ENCODE measurements at regions not wholly inside any gene's neighbourhood (a gene's known extent, or its start where the extent isn't known, plus 50 kb on each side); places are given as distances from the start of the nearest gene placed in this dataset.
"Not testable (repeated sequence)": the region's sequence is repeated elsewhere in the genome, so short reads cannot be mapped to it uniquely, and the experiment has no call there.

DNA sequence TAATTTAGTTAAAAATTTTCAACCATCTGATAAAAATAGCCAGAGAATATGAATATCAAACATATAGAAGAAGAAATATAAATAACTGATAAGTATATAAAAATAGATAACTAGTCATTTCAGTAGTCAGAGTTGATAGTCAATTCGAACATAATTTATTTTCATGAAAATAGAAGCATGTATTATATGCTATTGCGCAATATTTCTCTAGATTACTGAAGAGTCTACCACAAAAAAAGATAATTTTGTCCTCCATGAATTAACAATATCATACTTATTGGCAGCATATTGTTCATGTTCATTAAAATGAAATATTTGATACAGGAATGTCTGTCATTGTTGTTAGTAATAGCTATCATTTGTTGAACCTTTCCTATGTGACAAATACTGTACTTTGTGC is 376.2 kb upstream of the TOM1L1 start:
- no peak for DNase-seq

DNA sequence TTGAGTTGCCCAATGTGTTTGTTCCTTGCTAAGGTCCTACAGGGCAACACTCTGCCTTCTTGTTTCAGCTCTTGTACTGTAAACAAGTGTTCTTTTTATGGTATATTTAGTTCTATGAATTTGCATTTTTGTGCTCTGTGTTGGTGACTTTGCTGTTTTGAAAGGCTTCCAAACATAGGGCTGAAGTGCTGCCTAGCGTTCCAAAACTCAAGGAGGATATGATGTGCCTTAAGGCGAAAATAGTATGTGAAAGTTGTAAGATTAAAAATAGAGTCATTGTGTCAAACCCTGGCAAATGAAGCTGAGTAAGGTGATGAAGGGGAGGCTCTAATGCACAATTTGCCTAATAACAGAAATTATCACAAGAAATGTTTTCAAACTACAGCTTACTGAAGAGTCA is 372.7 kb upstream of the TOM1L1 start:
- DNase-seq, result no peak

DNA sequence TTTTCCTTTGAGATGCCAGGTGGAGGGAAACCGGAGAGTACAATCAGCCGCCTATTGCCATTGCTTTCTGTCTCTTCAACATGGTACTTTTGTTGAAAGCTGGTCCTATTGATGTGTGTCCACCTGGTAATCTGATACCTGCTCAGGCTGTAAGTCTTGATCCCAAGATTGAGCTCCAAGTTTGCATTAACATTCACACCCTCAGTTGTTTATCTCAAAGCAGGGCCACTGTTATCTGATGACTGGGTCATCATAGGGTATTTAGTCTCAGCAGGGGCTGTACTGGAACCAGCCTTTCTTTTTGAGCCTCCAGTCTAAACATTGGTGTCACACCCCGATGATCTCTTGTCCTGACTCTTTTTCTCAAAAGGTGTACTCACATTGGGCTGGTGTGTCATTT is 370.3 kb upstream of the TOM1L1 start:
- DNase-seq, result no peak

DNA sequence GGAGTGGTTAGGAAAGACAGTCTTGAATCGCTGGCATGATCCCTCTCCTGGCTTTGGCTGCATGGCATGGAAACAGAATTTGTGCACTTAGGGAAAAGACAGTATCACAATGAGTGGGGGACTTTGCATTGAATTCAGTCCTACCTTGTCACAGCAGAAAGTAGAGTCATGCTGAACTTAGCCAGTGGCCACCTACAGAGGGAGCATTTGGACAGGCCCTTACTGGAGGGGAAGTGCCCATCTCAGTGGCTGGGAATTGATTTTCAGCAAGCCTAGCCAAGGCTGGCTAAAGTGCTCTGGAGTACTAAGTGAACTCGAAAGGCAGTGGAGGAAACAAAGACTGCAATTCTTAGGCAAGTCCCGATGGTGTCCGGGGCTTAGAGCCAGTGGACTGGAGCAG is 364.3 kb upstream of the TOM1L1 start:
- DNase-seq, result no peak

DNA sequence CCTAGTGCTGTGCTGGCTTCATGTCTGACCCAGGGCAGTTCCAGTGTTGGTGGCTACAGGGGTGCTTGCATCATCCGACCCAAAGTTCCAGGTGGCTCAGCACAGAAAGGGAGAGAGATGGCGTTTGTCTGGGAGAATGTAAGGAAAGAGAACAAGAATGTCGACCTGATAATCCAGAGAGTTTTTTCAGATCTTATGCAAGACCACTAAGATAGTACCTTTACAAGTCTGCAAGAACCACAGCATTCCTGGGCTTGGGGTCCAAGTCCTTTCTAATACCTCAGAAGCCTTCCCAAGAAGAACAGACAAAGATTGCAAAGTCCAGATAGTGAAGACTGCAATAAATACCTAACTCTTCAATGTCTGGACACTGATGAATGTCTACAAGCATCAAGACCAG is 363.0 kb upstream of the TOM1L1 start:
- DNase-seq, result no peak

DNA sequence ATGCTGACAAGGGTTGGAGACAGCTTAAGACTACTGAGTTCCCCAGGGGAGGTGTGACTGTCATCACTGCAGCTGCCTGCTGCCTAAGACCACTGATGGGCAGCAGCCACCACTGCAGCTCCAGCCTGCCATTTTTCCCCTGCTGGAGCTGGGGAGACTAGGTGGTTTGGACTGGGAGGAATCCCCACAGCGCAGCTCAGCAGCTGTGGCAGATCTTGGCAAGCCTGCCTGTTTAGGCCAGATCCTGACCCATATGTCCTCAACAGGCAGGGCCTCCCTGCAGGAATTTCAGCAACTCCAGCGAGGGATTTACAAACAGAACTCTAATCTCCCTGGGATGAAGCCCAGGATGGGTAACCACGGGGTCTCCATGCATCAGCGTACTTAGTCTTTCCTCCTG is 356.4 kb upstream of the TOM1L1 start:
- DNase-seq, result no peak

DNA sequence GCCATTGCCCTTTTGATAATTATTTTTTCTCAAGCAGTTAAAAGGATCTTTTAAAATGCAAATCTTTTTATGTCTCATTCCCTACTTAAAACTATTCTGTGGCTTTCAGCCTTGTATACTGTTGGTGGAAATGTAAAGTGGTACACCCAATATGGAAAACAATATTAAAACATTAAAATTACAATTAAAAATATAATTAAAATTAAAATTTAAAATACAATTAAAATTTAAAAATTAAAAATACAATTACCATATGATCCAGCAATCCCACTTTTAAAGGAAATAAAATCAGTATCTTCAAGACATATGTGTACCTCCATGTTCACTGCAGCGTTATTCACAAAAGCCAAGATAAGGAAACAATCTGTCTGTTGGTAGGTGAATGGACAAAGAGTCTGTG is 340.8 kb upstream of the TOM1L1 start:
- DNase-seq, result no peak

DNA sequence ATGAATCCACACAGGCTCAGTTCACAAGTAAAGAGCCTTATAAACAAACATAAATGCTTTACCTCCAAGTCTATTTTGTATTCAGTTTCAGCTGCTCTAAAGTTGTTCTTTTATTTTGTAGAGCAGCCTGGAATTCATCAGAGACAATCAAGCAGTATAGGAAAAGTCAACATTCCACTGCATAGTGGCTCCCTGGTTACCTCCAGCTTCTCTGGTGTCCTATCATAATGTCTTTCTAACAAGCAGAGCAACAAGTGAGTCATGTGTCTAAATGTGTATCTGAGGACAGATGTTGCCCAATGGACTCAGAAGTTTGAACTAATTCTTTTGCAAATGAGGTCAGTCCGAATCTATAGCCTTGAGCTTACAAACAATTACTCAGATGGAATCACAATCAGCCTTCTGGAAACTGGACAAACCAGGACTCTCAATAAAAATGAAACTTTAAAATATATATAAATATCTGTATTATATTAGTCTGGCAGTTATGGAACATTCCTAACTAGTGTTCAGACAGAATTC is 292.0 kb upstream of the TOM1L1 start:
- DNase-seq, result no peak

DNA sequence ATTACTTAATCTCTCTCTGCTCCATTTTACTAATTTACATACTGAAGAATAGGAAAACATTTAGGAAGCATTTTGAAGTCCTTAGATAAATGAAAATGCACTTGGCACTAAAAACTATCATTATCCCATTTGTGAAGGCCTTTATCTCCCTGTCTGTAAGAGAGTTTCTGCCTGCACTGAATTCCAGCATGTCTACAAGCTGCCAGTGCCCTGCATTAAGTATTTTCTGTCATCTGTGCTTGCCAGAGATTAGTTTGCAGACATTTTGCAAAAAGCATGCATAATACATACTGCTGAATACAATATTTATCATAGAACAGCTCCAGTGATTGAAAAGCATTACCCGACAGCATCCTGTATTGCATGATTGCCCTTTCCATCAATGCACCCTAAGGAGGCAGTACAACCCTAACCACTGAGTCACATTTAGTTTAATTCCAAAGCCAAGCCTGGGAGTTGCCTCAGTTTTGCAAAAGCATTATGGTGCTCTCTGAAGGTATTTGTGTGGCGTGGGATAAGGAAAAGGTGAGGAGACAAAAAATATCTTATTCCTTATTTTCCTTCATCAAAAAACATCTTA is 280.2 kb upstream of the TOM1L1 start:
- no peak for DNase-seq

DNA sequence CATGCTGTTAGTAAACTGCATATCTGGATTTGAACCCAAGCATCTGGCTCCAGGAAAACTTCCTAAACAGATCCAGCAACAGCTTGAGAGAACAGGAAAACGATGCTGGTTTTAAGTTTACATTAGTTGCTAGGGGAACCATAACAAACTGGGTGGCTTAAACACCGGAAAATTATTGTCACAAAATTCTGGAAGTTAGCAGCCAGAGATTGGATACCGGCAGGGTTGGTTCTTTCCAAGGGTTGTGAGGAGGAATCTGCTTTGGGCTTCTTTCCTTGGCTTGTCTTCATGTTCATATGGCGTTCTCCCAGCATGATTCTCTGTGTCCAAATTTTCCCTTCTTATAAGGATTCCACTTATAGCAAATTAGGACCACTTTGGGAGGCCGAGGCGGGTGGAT is 276.9 kb upstream of the TOM1L1 start:
- DNase-seq, result no peak

DNA sequence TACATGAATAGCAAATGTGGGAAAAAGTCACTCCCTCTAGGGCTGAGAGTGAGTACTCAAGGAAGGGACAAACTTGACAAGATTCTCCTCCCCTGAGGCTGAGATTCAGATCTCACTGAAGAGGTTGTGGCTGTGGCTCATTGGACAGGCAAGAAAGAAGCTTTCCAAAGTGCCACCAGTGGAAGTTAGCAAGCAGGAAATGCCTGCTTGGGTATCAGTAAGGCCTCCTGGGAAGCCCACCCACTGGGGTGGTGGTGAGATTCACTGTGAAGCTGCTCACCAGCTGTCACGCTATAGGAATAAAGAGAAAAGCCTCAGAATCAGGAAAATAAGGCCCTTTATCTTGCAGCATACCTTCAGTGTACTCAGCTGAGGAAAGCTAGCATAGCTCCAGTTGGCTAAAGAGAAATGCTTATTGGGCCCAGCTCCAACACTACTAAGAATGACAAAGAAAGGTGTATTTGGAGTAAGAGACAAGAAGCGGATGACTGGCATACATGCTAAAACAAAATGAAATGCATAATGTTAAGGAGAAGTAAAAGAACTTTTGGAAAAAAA is 274.4 kb upstream of the TOM1L1 start:
- DNase-seq, result no peak

DNA sequence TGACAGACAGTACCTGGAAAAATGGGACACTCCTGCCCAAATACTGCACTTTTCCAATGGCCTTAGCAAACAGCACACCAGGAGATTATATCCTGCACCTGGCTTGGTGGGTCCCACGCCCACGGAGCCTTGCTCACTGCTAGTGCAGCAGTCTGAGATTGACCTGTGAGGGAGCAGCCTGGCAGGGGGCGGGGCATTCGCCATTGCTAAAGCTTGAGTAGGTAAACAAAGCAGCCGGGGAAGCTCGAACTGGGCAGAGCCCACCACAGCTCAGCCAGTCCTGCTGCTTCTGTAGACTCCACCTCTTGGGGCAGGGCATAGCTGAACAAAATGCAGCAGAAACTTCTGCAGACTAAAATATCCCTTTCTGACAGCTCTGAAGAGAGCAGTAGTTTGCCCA is 261.2 kb upstream of the TOM1L1 start:
- not testable (repeated sequence) for DNase-seq

DNA sequence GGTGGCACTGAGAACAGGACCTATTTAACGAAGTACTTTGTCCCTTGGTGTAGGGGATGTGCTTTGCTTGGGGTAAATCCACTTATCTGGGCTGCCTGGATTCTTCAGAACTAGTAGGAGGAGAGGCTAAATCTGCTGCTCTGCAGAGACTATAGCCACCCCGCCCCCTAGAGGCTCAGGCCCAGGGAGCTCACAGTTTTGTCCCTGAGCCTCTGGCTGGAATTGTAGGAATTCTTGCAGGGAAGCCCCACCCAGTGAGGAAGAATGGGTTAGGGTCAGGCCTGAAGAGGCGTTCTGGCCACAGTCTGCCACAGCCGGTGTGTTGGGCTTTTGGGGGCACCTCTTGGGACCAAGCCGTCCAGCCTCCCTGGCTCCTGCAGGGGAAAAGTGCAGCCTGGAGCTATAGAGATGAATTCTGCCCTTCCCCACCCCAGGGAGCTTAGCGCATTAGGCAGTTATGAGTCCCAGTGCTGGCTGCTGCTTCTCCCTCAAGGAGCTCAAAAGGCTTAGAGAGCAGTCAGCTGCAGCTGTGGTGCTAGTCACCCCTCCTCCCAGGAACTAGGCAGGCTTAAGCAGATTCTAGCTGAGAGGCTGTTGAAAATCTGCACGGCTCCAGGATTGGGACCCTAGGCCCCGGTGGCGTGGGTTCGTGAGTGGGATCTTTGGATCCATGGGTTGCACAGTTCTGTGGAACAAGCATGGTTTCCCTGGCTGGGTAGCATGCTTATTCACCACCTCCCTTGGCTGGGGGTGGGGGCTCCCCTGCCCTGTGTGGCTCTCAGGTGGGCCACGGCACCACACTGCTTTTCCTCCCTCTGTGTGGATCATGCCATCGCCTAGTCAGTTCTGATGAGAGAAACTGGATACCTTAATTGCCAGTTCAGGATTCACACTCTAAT is 237.4 kb upstream of the TOM1L1 start:
- no peak for DNase-seq

DNA sequence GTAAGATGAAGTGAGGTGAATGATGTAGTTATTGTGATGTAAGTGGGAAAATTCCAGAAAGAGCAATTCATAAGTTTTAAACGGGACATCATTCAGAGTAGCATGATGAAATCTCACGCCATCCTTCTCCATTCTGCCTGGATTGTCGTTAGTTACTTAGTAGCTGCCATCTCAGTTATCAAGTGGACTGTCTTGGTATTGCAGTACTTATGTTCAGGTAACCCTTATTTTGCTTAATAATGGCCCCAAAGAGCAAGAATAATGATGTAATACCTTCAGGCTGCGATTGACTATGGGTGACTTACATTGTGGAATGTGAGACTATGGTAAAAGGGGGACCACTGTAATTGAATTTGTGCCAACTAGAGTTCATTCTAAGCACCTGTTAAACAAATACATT is 234.1 kb upstream of the TOM1L1 start:
- DNase-seq, result no peak

DNA sequence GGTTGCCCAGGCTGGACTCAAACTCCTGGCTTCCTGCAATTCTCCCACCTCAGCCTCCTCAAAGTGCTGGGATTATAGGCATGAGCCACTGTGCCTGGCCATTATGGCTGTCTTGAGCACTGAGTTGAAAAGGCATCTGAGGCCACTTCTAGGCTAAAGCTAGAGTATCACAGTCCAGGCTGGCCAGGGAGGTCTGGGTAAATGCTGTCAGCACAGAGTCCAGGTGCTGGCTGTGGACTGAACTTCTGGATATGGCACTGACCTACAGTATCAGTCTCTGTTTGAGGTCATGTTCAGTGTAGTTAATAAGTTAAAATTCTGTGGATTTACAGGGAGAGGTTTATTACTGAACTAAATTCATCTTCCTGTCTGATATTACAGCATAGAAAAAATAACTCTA is 222.5 kb upstream of the TOM1L1 start:
- DNase-seq, result no peak

DNA sequence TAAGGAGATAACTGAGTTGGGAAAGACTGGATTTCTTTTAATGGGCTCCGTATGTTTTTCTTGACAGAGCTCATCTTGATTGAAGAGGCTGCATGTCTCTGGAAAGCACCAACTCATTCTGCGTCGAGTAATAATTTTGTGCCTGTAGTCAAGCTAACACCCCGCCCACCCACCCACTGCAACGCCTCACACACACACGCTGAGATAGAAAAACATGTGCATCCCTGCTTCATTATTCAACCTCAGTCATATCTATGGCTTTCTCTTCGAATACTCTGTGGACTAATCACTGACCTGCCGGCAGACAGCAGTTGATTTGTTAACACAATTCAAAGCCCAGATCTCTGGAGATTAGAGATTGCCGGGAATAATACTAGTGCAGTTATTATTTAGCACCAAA is 220.2 kb upstream of the TOM1L1 start:
- no peak for DNase-seq

DNA sequence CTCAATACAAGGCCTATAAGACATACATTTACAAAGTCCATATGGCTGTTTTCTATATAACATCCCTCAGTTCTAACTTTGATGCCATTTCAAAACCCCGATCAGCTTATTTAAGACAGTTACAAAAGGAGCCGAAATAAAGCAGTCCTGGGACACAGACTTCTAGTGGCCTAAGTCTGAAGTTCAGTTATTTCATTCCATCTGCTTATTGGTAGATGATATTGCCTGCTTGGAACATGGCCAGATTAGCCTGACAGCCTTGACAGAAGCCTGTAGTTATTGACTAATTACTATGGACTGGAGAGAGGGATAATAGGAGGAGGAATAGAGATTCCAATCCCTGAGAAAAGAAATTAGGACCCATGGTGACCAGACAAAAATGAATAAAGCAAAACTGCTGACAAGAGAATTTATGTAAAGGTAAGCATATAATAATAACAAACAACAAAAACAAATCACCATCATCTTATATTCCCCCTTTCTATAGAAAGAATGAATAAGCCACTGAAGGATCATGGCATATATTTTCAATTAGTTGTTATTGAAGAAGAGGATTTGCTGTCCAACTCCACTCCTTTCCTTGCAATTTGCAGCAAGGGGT is 206.3 kb upstream of the TOM1L1 start:
- no peak for DNase-seq

DNA sequence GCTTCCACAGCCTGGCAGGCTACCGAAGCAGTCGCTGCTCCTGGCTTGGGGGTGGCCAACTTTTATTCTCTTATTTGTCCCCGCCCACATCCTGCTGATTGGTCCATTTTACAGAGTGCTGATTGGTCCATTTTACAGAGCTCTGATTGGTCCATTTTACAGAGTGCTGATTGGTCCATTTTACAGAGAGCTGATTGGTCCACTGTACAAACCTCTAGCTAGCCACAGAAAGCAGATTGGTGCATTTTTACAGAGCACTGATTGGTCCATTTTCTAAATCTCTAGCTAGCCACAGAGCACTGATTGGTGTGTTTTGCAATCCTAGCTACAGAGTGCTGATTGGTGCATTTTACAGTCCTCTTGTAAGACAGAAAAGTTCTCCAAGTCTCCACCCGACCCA is 187.9 kb upstream of the TOM1L1 start:
- DNase-seq, result not testable (repeated sequence)

DNA sequence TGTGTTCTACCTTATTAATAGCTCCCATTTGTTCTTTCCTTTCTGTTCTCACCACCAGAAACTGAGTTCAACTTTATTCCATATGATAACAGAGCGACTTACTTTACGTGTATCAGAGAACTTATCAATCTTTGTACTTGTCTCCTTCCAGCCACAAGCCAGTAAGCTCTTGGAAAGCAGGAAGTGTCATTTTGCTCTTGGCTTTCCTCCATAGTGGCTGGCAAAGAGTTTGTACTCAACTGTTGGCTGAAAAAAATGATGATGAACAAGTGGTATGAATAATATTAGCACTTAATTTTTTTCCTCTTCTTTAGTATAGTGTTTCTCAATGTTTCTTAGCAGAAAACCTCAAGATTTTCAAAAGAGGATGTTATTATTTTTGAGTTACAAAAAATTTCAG is 182.4 kb upstream of the TOM1L1 start:
- no peak for DNase-seq

DNA sequence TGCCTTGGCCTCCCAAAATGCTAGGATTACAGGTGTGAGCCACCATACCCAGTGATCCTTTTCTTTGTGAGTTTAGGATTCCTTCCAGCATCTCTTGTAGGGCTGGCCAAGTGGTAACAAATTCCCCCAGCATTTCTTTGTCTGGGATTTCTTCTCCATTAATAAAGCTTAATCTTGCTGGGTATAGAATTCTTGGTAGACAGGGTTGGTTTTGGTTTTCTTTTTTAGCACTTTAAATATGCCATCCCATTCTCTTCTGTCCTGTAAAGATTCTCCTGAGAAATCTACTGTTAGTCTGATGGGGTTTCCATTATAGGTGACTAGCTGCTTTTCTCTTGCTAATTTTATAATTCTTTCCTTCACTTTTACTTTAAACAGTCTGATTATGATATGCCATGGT is 173.0 kb upstream of the TOM1L1 start:
- no peak for DNase-seq

DNA sequence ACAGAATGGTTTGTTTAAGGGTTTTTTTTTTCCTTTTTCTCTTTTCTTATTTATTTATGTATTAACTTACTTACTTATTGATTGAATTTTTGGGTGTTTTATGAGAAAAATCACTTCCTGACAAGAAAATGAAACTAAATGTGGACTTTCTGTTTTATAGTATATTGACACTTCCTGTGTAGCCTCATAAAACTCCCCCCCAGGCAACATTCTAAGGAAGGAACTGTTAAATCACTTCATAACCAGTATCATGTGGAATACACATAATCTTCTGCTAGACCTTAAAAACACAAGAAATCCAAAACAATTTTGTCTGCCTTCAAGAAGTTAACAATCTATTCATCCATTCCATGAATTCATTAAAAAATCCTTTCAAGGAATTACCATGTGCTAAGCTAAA is 164.1 kb upstream of the TOM1L1 start:
- DNase-seq, result no peak

DNA sequence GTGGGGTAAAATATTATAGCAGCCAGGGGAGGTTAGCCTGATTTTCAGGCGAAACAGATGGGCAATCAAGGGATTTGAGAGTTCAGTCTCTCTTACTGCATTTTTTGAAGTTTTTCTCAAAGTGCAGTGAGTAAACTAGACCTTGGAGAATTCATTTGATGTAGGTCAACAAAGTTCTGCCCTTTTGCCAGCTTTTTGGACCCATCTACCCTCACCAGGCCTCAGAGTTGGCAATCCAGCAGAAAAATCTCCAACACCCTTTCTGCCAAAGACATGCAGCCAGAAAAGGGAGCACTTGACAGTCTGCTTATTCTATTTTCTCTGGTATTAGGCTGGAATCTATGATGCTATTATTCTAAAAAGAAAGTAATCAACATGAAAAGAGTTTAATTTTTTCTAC is 162.2 kb upstream of the TOM1L1 start:
- no peak for DNase-seq

DNA sequence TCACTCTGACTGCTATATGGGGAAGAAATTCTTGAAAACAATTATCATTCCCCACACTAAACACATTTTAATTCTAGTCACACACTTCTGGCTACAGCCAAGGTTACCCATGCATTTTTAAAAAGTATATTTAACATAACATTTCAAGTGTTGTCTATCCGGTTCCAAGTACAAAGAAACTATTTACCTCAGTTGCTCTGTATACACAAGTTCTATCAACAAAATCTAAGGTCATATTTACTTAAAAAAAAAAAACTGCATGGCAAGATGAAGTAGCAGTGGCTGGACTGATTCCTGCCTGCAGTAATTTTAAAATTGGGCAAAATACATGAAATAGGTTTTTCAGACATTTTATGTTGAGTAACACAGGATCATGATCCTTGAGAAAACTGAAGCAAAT is 155.9 kb upstream of the TOM1L1 start:
- DNase-seq, result no peak

DNA sequence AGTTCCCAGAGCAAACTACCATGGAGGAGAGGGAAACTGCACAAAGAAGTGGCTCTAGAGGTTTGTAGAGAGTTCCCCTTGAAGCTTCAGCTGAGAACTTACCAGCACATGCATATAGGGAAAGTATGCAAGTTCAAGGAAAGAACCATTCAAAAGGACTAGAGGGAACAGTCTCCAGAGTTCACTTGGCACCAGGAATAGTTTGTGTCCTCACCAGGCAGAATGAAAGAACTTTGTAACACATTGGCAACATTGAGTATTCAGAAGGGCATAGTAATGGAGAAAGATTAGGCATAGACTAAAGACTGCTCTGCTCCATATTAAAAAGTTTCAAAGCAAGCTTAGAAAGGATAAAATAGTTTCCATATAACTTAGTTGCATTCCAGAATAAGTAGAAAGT is 155.4 kb upstream of the TOM1L1 start:
- DNase-seq, result no peak

All from stimulated activated CD4-positive, alpha-beta T cell treated with anti-CD3 and anti-CD28 coated beads, Interleukin-1b, Interleukin-23, amount 100 ng/mL, for 48 hours (primary cell).